ENCODE measurements at regions not wholly inside any gene's neighbourhood (a gene's known extent, or its start where the extent isn't known, plus 50 kb on each side); places are given as distances from the start of the nearest gene placed in this dataset.

DNA sequence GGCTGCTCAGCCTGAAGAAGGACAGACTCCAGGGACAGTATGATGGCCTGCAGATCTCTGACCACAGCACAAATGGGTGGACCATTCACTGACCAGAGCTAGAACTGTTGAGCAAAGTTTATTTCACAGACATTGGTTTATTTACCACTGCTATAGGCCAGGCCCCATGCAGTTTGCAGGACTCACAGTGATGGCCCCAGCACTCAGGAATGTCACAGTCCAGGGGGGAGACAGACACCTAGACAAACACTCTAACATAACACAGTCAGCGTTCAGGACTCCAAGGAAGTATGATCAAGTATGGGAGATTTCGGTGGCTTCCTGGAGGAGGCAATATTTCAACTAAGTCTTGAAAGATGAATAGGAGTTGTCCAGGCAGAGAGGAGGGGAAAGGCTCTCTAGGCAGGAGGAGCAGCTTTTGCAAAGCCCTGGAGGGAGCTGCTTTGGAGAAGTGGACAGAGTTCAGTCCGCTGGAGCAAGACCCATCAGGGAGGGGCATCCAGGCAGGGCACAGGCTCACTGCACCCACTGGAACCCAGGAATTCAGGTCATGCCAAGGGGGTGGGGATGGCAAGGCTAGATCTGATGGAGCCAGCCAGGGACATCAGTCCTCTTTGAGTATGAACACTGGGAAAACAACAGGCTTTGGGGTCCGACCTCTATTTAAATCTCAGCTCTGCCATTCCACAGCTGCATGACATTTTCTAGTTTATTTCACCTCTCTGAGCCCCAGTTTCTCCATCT lies 454.3 kb downstream of the MATN1 start:
- H3K9me3 ChIP-seq (ENCODE audit: control insufficient read depth in 1 of 2, insufficient read depth in 1 of 2, low read depth in 1 of 2, low read length in 2 of 2): no peaks in the 10 kb centered on the region
- H3K4me3 ChIP-seq (replicated peaks in 1 of 2; ENCODE audit: low read depth in 1 of 2, low read length in 2 of 2): no peak overlapping the region
- no peak overlapping the region for H3K27ac ChIP-seq (ENCODE audit: low read depth, low read length)
- BruUV-seq (replicated peaks): no TSS peak
- ChIA-PET RAD21 (ENCODE audit: low non-redundant PET in 1 of 2, low total read pairs in 2 of 2, uncharacterized antibody in 2 of 2, unreplicated experiment in 2 of 2) (no interaction called here), POLR2A (no interaction called here), CTCF (no interaction called here)
- peaks cover 40% of the 10 kb centered on the region; the same call in 1 of the 2 replicates for H3K27me3 ChIP-seq (ENCODE audit: insufficient read depth, low read length)
- no peaks in the 10 kb centered on the region for H3K79me2 ChIP-seq (ENCODE audit: insufficient read depth, low read length)
- intact Hi-C loops (cut with micrococcal nuclease): no loop called here
- H3K4me2 ChIP-seq (ENCODE audit: low read length): no peak overlapping the region
- ATAC-seq: no peak
- H4K20me1 ChIP-seq (ENCODE audit: insufficient read depth): no peaks in the 10 kb centered on the region
- no peak for DNase-seq (ENCODE audit: low read depth, low spot score)
- no peak overlapping the region for H3K9ac ChIP-seq (ENCODE audit: low read length)
- no peaks in the 10 kb centered on the region for H3K9me2 ChIP-seq (ENCODE audit: insufficient read depth)
- TF ChIP-seq ZFX (IDR thresholded peaks at IDR 0.05) (no peak), CBX3 (IDR thresholded peaks at IDR 0.05; ENCODE audit: low read depth) (no peak), ZNF274 (IDR thresholded peaks at IDR 0.05; ENCODE audit: low read depth, low read length) (no peak), EZH2phosphoT487 (IDR thresholded peaks at IDR 0.05; ENCODE audit: borderline replicate concordance) (no peak), SP1 (IDR thresholded peaks at IDR 0.05; ENCODE audit: low read depth) (no peak), EGR1 (IDR thresholded peaks at IDR 0.05; ENCODE audit: low read depth) (no peak), POLR2A (IDR thresholded peaks at IDR 0.05; ENCODE audit: borderline replicate concordance, extremely low read depth, insufficient read depth, insufficient read length) (no peak), SIN3A (IDR thresholded peaks at IDR 0.05; ENCODE audit: low read depth) (no peak), RAD21 (IDR thresholded peaks at IDR 0.05; ENCODE audit: low read depth) (no peak), SRF (IDR thresholded peaks at IDR 0.05; ENCODE audit: low read depth) (no peak), FOSL1 (IDR thresholded peaks at IDR 0.05; ENCODE audit: low read depth) (no peak)
- TF ChIP-seq, protein P1, sequence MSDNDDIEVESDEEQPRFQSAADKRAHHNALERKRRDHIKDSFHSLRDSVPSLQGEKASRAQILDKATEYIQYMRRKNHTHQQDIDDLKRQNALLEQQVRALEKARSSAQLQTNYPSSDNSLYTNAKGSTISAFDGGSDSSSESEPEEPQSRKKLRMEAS (IDR thresholded peaks at IDR 0.05): no peak
- TF ChIP-seq, protein P2, sequence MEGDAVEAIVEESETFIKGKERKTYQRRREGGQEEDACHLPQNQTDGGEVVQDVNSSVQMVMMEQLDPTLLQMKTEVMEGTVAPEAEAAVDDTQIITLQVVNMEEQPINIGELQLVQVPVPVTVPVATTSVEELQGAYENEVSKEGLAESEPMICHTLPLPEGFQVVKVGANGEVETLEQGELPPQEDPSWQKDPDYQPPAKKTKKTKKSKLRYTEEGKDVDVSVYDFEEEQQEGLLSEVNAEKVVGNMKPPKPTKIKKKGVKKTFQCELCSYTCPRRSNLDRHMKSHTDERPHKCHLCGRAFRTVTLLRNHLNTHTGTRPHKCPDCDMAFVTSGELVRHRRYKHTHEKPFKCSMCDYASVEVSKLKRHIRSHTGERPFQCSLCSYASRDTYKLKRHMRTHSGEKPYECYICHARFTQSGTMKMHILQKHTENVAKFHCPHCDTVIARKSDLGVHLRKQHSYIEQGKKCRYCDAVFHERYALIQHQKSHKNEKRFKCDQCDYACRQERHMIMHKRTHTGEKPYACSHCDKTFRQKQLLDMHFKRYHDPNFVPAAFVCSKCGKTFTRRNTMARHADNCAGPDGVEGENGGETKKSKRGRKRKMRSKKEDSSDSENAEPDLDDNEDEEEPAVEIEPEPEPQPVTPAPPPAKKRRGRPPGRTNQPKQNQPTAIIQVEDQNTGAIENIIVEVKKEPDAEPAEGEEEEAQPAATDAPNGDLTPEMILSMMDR (IDR thresholded peaks at IDR 0.05 in 2 of 3, conservative IDR thresholded peaks at IDR 0.05 in 1 of 3; ENCODE audit: borderline replicate concordance in 1 of 3, insufficient read depth in 1 of 3, low read depth in 2 of 3, low read length in 2 of 3): no peak
- TF ChIP-seq, protein P3, sequence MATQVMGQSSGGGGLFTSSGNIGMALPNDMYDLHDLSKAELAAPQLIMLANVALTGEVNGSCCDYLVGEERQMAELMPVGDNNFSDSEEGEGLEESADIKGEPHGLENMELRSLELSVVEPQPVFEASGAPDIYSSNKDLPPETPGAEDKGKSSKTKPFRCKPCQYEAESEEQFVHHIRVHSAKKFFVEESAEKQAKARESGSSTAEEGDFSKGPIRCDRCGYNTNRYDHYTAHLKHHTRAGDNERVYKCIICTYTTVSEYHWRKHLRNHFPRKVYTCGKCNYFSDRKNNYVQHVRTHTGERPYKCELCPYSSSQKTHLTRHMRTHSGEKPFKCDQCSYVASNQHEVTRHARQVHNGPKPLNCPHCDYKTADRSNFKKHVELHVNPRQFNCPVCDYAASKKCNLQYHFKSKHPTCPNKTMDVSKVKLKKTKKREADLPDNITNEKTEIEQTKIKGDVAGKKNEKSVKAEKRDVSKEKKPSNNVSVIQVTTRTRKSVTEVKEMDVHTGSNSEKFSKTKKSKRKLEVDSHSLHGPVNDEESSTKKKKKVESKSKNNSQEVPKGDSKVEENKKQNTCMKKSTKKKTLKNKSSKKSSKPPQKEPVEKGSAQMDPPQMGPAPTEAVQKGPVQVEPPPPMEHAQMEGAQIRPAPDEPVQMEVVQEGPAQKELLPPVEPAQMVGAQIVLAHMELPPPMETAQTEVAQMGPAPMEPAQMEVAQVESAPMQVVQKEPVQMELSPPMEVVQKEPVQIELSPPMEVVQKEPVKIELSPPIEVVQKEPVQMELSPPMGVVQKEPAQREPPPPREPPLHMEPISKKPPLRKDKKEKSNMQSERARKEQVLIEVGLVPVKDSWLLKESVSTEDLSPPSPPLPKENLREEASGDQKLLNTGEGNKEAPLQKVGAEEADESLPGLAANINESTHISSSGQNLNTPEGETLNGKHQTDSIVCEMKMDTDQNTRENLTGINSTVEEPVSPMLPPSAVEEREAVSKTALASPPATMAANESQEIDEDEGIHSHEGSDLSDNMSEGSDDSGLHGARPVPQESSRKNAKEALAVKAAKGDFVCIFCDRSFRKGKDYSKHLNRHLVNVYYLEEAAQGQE (IDR thresholded peaks at IDR 0.05; ENCODE audit: low read depth): no peak
- TF ChIP-seq, protein P4, sequence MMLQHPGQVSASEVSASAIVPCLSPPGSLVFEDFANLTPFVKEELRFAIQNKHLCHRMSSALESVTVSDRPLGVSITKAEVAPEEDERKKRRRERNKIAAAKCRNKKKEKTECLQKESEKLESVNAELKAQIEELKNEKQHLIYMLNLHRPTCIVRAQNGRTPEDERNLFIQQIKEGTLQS (IDR thresholded peaks at IDR 0.05): no peak
- no peak overlapping the region for H2AFZ ChIP-seq (ENCODE audit: low read depth, low read length, poor library complexity, severe bottlenecking)
- H3K4me1 ChIP-seq (ENCODE audit: control insufficient read depth in 1 of 2, insufficient read depth in 2 of 2, low read length in 2 of 2): no peaks in the 10 kb centered on the region
- no peaks in the 10 kb centered on the region for H3K36me3 ChIP-seq (ENCODE audit: control insufficient read depth in 1 of 2, insufficient read depth in 2 of 2, low read length in 2 of 2)

All from HCT116 (cell line).